Central memory CD8-positive, alpha-beta T cell (primary cell): ENCODE measurements at regions not wholly inside any gene's neighbourhood (a gene's known extent, or its start where the extent isn't known, plus 50 kb on each side); places are given as distances from the start of the nearest gene placed in this dataset.
"Not testable (repeated sequence)": the region's sequence is repeated elsewhere in the genome, so short reads cannot be mapped to it uniquely, and the experiment has no call there.

Source experiments
- ATAC-seq: fragments of 150-1000 bp; cut with Tn5 transposase; replicated peaks from 2 replicates; pipeline ENCODE4 v1.10.0; 2022; ENCODE audit warnings: mild to moderate bottlenecking, moderate FRiP score, moderate number of reproducible peaks; ENCODE audit not compliant: poor library complexity, severe bottlenecking; ENCODE audit errors: extremely low read depth
- DNase-seq, 2 donors: peaks; one replicate each; pipeline ENCODE4 v3.0.0; 2021; ENCODE audit warnings: low spot score in 2 of 2
- H3K27ac Mint-ChIP-seq: one replicate; pipeline ENCODE4 v1.8.0; 2022; ENCODE audit warnings: low read depth, mild to moderate bottlenecking, moderate library complexity, mixed read lengths
- H3K27me3 Mint-ChIP-seq: one replicate; pipeline ENCODE4 v1.8.0; 2022; ENCODE audit warnings: mixed read lengths
- H3K36me3 Mint-ChIP-seq: one replicate; pipeline ENCODE4 v1.8.0; 2022; ENCODE audit warnings: mild to moderate bottlenecking, moderate library complexity, mixed read lengths; ENCODE audit not compliant: insufficient read depth
- H3K4me1 Mint-ChIP-seq: one replicate; pipeline ENCODE4 v1.8.0; 2022; ENCODE audit warnings: mixed read lengths
- H3K4me3 Mint-ChIP-seq: one replicate; pipeline ENCODE4 v1.8.0; 2022; ENCODE audit warnings: mild to moderate bottlenecking, moderate library complexity, mixed read lengths
- H3K9me3 Mint-ChIP-seq: one replicate; pipeline ENCODE4 v1.8.0; 2022; ENCODE audit warnings: mixed read lengths

DNA sequence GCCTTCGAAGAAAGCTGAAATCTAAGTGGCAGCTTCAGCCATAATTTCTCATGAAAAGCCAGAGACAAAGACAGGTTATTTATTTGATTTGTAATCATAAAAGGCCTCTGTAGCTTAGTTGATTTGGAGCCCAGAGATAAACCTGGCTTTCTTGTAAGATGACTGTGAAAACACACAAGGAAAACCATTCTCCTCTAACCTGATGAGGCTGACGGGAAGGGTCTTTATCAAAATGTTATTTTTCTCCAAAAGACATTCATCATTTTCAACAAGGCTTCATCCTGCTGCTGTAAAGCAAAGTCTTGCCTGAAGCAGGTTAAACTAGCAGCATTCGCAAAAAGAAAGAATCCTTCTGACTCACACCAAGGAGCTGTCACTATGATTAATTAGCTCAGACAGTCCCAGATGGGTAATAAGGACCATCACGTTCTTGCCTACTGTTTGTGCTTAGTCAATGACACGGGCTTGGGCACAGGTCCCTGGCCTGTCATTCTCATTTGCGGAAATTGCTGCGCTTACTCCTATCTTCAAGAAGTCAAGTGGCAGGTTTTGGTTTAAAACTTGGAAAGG is 286.6 kb downstream of the C12orf75 start:
- Mint-ChIP-seq H3K36me3 (no peaks in the 10 kb centered on the region), H3K9me3 (no peaks in the 10 kb centered on the region), H3K27ac (no peak overlapping the region), H3K4me3 (no peak overlapping the region), H3K4me1 (no peaks in the 10 kb centered on the region), H3K27me3 (peaks cover 21% of the 10 kb centered on the region)
- ATAC-seq (peak; percentile 10), DNase-seq (no peak)

DNA sequence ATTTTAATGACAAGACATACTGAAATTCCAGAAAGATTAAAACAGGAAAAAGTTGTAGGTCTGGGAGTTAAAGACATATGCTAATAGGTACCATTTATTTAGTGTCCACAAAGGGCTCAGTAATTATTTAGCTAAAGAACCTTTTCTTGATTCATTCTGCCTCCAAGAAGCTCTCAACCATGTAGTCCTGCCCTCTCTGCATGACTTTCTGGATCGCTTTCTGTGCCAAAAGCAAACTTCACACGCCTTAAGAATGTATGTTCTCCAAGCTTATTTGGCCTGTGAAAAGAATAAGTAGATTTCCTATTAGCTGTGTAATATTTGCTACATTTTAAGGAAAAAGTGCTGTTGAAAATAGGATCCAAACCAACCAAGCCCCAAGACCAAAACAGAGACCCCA is 291.7 kb downstream of the C12orf75 start:
- Mint-ChIP-seq H3K27ac (no peak overlapping the region), H3K4me3 (no peak overlapping the region), H3K36me3 (no peaks in the 10 kb centered on the region), H3K4me1 (no peaks in the 10 kb centered on the region), H3K27me3 (peaks cover 22% of the 10 kb centered on the region), H3K9me3 (no peaks in the 10 kb centered on the region)
- DNase-seq (no peak), ATAC-seq (no peak)

DNA sequence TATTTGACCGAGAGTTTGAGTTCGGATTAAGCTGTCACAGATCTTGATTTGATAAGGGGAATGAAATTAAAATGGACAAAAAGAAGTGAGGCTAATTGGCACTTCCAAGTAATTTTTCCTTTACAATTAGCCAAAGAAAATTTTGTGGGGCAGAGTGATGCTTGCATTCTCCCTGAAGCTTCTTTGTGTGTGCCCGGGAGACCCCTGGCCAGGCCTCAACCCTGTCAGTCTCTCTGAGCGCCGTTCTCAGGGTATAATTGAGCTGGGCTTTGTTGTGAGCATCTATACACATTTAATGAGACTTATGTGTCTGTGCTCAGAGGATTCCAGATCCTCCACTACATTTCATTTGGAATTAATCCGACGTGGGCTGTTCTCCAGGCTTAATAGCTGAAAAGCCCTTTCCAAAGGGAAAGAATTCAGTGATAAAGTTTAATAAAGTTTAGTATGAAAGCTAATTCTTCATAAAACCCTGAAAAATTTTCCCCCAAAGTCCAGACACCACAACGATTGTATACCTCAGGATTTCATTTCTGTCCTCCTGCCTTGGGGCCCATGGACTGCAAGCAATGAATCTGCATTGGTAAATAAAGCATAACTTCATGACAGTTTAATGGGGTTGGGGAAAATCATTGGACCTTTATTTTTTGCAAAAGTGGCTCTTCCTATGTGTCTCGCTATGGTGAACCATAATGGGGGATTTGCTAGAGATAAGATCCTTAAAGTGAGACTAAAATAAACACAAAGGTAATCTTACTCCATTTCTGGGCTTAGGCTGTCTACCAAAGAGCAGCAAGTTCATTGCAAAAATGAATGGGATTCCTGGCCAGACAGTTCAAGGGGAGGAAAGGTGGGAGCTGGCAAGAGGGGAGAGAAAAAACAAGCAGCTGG is 292.6 kb downstream of the C12orf75 start:
- no peaks in the 10 kb centered on the region for H3K9me3 Mint-ChIP-seq
- no peak overlapping the region for H3K27ac Mint-ChIP-seq
- no peak for ATAC-seq
- no peaks in the 10 kb centered on the region for H3K4me1 Mint-ChIP-seq
- no peak for DNase-seq
- H3K4me3 Mint-ChIP-seq: no peak overlapping the region
- no peaks in the 10 kb centered on the region for H3K36me3 Mint-ChIP-seq
- peaks cover 28% of the 10 kb centered on the region for H3K27me3 Mint-ChIP-seq

DNA sequence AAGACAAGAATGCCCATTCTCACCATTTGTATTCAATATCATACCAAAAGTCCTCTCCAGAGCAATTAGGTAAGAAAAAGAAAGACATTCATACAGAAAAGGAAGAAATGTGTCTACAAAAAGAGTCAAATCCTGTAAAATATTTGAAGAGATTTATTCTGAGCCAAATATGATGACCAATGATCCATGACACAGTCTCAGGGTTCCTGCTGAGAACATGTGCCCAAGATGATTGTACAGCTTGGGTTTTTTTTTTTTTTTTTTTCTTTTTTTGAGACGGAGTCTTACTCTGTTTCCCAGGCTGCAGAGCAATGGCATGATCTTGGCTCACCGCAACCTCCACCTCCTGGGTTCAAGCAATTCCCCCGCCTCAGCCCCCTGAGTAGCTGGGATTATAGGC is 296.2 kb downstream of the C12orf75 start:
- Mint-ChIP-seq H3K36me3 (no peaks in the 10 kb centered on the region), H3K27me3 (peaks cover 19% of the 10 kb centered on the region), H3K4me3 (no peak overlapping the region), H3K9me3 (no peaks in the 10 kb centered on the region), H3K27ac (no peak overlapping the region), H3K4me1 (no peaks in the 10 kb centered on the region)
- ATAC-seq (no peak), DNase-seq (no peak)

DNA sequence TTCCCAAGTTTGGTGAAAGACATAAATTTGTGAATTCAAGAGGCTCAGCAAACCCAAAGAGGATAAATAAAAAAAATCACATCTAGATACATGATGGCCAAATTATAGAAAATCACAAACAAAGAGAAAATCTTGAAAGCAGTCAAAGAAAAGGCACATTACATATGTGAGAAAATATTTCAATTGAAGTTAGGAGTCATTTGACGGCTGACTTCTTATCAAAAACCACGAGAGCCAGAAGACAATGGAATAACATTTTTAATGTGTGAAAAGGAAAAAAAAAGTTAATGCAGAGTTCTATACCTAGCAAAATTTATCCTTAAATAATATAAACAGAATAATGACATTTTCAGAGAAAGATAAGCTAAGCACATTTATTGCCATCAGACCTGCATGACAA is 307.0 kb downstream of the C12orf75 start:
- DNase-seq (no peak), ATAC-seq (no peak)
- Mint-ChIP-seq H3K27ac (no peak overlapping the region), H3K27me3 (no peaks in the 10 kb centered on the region), H3K4me1 (no peaks in the 10 kb centered on the region), H3K36me3 (no peaks in the 10 kb centered on the region), H3K9me3 (no peaks in the 10 kb centered on the region), H3K4me3 (no peak overlapping the region)

DNA sequence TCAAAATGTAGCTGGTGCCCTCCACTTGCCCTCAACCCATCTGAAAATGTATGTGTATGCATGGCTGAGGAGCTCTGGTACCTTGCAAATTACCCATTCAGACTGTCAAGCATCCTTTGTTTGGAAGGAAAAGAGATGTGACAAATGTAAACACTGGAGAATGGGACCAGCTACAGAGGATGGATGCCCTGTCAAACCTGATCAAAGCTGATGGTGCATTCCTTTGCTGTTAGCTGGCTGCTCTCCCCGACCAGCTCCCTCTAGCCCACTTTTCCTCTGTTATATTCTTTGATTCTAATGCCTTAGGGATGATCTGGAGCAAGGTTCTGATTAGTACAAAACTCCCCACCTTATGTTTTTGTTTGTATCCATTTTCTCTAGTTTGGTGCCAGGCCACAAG is 310.3 kb downstream of the C12orf75 start:
- no peaks in the 10 kb centered on the region for H3K36me3 Mint-ChIP-seq
- no peak overlapping the region for H3K27ac Mint-ChIP-seq

DNA sequence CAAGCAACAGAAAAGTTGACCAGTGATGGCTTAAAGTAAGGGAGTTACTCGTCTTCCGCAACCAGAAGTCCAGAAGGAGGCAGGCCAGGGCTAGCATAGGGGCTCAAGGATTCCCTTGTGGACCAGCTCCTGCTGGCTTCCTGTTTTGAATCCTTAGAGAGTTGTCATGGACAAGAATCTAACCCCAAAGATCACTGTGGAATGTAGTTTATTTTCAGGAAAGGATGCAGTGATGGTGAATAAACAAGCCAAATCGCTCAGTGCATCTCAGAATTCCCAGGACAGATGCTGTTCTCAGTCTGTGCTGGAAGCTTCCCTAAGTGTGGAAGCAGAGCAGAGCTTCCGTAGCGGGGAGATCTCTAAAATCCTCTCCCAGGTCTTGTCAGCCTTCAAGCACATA is 311.3 kb downstream of the C12orf75 start:
- no peak for DNase-seq
- H3K27me3 Mint-ChIP-seq: peaks cover 11% of the 10 kb centered on the region
- no peak for ATAC-seq
- no peak overlapping the region for H3K4me3 Mint-ChIP-seq
- no peak overlapping the region for H3K27ac Mint-ChIP-seq
- no peaks in the 10 kb centered on the region for H3K36me3 Mint-ChIP-seq
- H3K9me3 Mint-ChIP-seq: peaks cover 2% of the 10 kb centered on the region
- no peaks in the 10 kb centered on the region for H3K4me1 Mint-ChIP-seq

More for the DNA sequence above, 310.3 kb downstream of the C12orf75 start:
- Mint-ChIP-seq H3K27me3 (peaks cover 11% of the 10 kb centered on the region), H3K9me3 (no peaks in the 10 kb centered on the region), H3K4me1 (no peaks in the 10 kb centered on the region), H3K4me3 (no peak overlapping the region)
- DNase-seq: no peak
- no peak for ATAC-seq

DNA sequence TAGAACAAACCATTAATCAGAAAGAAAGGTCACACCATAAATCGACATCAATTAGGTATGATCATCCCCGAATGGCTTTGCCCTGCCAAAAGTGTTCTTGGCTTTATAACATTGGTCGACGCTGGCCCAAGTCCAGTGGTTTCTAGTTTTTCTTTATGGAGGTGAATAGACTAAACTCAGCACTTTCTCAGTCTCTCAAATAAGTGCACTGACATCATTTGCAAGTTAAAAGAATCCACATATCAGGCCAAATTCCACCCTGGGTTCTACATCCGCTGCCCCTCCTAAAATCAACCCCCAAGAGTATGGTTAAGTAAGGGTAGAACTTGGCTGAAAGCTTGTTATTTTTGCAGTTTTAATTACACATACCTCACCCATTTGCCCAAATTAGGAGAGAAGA is 314.3 kb downstream of the C12orf75 start:
- Mint-ChIP-seq H3K4me3 (no peak overlapping the region), H3K27ac (no peak overlapping the region), H3K4me1 (no peaks in the 10 kb centered on the region), H3K9me3 (peaks cover 11% of the 10 kb centered on the region), H3K27me3 (peaks cover 11% of the 10 kb centered on the region), H3K36me3 (peaks cover 3% of the 10 kb centered on the region)
- DNase-seq (no peak), ATAC-seq (no peak)

DNA sequence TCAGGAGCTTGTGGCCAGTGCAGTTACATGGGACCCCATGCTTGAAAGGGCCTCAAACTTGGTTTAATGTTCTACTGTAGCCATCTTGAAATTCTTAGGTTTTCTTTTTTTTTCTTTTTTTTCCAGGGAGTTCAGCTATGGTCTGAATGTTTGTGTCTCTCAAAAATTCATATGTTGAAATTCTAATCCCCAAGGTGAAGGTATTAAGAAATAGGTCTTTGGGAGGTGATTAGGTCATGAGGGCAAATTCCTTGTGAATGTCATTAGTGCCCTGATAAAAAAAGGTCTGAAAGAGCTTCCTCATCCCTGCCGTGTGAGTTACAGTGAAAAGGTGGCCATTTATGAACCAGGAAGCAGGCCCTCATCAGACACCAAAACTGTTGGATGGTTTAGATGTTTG is 324.1 kb downstream of the C12orf75 start:
- Mint-ChIP-seq H3K36me3 (no peaks in the 10 kb centered on the region), H3K4me1 (no peaks in the 10 kb centered on the region)

DNA sequence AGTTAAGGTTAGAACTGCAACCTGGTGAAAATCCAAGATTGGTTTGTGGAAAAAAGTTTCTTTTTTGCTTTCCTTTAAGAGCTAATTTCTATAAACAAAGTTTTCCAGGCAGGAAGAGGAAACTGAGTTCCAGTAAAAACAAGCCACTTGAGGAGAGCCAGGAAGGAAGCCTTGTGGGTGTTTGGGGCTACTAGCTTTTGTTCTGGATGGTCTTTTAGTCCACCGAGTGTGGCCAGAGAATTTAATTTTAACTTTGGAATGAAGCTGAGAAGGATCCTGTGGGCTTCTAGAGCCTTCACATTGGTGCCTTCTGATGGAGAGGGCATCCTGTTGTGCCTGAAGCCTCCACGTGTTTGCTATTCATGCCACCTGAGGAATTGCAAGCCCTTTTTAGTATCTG is 327.9 kb downstream of the C12orf75 start:
- Mint-ChIP-seq H3K4me1 (no peaks in the 10 kb centered on the region), H3K9me3 (no peaks in the 10 kb centered on the region)
- no peak for ATAC-seq

More for the DNA sequence above, 324.1 kb downstream of the C12orf75 start:
- no peak overlapping the region for H3K27ac Mint-ChIP-seq
- DNase-seq: no peak
- no peak for ATAC-seq
- H3K9me3 Mint-ChIP-seq: peaks cover 6% of the 10 kb centered on the region
- H3K27me3 Mint-ChIP-seq: no peaks in the 10 kb centered on the region
- no peak overlapping the region for H3K4me3 Mint-ChIP-seq

DNA sequence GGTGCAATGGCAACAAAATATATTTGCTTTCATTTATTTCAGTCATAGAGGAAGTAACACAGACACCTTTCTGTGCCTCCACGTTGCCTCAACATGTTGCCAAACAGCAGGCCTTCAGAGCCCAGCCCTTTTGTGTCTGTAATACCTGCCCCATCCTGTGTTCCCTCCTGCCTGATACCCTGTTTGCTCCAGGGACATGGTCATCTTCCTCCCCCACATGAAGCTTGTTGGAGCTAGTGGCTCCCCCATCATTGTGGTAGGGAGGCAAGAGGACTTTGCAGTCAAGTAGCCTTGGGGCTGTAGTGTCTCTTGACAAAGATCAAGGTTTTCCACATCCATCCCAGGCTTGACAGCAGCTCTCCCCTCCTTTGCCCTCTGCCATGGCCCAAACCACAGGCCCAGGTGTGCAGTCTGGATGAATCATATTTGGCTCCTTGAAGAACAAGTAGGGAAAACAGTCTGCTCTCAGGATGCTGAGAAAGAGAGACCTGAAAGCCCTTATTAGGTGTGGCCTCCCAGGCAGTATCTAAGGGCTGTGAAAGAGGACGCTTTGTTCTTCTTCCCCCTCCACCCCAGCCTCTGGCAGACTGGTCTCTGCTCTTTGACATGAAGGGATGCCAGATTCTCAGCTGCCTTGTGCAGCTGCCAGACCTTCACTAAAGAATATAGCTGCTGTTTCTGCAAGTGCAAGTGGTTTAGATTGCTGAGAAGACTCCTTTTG is 329.0 kb downstream of the C12orf75 start:
- Mint-ChIP-seq H3K4me1 (no peaks in the 10 kb centered on the region), H3K27ac (no peak overlapping the region), H3K27me3 (no peaks in the 10 kb centered on the region), H3K4me3 (no peak overlapping the region), H3K9me3 (no peaks in the 10 kb centered on the region), H3K36me3 (no peaks in the 10 kb centered on the region)
- DNase-seq (no peak), ATAC-seq (no peak)

More for the DNA sequence above, 327.9 kb downstream of the C12orf75 start:
- H3K4me3 Mint-ChIP-seq: no peak overlapping the region
- no peaks in the 10 kb centered on the region for H3K36me3 Mint-ChIP-seq
- no peaks in the 10 kb centered on the region for H3K27me3 Mint-ChIP-seq
- DNase-seq: no peak
- no peak overlapping the region for H3K27ac Mint-ChIP-seq

DNA sequence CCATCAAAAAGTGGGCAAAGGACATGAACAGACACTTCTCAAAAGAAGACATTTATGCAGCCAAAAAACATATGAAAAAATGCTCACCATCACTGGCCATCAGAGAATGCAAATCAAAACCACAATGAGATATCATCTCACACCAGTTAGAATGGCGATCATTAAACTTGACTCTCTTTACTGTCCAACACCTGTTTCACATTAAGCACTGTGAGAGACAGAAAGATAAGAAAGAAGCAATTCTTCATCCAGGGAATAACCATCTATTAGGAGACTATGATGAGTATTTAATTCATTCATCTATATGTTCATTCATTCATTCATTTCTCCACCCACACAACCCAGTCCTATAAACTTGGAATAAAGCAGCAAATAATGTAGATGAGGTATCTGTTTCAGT is 334.3 kb downstream of the C12orf75 start:
- H3K9me3 Mint-ChIP-seq, ATAC-seq: not testable (repeated sequence)

DNA sequence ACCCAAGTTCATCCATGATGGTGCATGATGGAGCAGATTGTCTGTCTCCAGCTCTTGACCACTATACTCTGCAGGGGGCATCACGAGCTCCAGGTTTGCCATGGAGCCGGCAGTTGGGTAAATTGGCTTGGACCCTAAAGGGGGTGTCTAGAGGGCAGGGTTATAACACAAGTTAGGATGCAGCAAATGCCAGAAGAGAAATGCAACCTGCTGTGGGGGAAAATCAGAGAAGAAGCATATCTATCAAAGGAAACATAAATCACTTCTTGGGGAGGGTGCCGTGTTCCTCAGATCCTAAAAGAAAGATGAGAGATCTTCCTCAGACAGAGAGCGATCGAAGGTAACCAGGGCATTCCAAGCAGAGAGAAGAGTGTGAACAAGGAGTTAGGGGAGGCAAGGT is 334.9 kb downstream of the C12orf75 start:
- no peaks in the 10 kb centered on the region for H3K9me3 Mint-ChIP-seq
- H3K4me1 Mint-ChIP-seq: no peaks in the 10 kb centered on the region
- H3K27me3 Mint-ChIP-seq: no peaks in the 10 kb centered on the region
- no peak overlapping the region for H3K4me3 Mint-ChIP-seq
- no peaks in the 10 kb centered on the region for H3K36me3 Mint-ChIP-seq
- no peak overlapping the region for H3K27ac Mint-ChIP-seq
- DNase-seq (no peak), ATAC-seq (no peak)

More for the DNA sequence above, 334.3 kb downstream of the C12orf75 start:
- not testable (repeated sequence) for H3K4me1 Mint-ChIP-seq, H3K27me3 Mint-ChIP-seq, H3K27ac Mint-ChIP-seq, H3K36me3 Mint-ChIP-seq, DNase-seq, H3K4me3 Mint-ChIP-seq
